ENCODE measurements at regions not wholly inside any gene's neighbourhood (a gene's known extent, or its start where the extent isn't known, plus 50 kb on each side); places are given as distances from the start of the nearest gene placed in this dataset.

DNA sequence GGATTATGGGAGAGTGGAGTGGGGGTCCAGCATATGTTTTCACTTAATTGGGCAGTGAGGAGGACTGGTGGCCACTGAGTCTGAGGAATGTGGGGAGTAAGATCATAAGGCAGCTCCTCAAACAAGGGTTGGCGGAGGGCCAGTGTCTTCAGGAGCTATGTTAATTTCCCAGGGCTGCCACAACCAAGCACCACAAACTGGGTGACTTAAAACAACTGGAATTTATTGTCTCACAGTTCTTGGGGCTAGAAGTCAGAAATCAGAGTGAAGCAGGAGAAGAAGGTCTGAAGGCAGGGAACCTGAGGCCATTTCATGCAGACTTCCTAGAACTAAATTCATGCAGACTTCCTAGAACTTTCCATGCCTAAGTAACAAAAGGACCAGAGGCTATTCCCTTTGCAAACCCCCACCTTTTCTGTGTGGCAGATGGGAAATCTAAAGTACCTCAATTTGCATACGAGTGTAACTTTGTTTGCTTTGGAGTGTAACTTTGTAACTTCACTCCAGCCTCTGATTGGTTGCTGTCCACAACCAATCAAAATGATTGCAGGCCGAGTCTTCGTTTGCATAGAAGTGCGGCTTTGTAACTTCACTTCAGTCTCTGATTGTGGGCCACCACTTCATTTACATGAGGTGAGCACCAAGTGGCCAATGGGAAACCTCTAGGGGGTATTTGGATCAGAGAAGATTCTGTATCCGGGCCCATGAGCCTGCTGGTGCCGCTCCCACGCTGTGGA lies 50.5 kb upstream of the ZBED5 start:
- no peak for DNase-seq (ENCODE audit: extremely low read depth in 1 of 2, low read depth in 1 of 2)
